AG20443 (cell line): ENCODE measurements at regions not wholly inside any gene's neighbourhood (a gene's known extent, or its start where the extent isn't known, plus 50 kb on each side); places are given as distances from the start of the nearest gene placed in this dataset.
A peak's percentile ranks its signal among the peaks of the same experiment; 100 is the strongest.

ENCODE experiments used
- DNase-seq: peaks from one replicate; pipeline ENCODE4 v3.0.0; 2012; ENCODE audit warnings: low spot score, mixed read lengths

DNA sequence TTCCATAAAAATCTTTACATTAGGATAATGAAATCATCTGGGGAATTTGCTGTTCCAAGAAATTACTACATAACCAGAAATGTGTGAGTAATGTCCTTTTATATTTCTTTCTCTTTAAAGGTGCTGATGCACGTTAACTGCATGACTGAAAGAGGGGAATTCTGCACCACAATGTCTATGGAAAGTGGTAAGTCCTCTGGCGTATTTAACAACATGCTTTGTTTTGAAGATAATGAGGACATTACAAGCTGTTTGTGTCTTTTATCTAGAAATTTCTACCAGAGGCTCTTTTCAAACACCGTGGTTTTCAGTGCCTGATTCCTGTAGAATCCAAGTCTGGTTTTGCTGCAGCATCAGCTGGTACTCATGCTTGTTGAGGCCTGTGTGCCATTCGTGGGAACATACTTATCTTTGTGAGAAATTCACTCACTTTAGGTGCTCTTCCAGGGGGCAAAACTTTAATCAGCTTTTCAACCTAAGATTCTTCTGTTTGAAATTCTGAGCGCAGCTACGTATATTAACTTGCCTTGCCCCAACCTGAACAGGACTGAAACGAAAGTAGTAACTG, 257.2 kb downstream of the PDHA2 start:
- DNase-seq, result no peak

GRCh38 chr4:96097693-96098092, 257.8 kb downstream of the PDHA2 start:
- DNase-seq, result no peak

GRCh38 chr4:96099031-96099430, 259.1 kb downstream of the PDHA2 start:
- no peak for DNase-seq

DNA sequence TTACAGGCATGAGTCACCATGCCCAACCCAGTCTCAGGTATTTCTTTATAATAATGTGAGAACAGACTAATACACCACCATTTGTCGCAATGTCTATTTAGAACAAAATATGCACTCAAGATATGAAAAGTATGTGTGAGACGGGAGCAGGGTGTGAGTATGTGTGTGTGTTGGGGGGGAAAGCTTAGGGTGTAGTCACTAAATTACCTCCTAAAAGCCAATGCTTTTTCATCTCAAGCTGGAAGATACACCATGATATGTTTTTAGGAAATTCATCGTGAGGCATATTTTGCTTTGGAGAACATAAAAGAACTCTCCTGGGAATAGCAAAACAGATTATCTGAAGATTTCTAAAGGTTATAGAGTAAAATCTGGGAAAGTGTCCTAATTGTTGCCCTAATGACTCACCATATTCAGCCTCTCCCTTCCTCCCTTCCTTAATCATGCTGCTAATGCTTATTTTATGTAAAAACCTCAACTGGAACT, 262.7 kb downstream of the PDHA2 start:
- no peak for DNase-seq

GRCh38 chr4:96103086-96103485, 263.2 kb downstream of the PDHA2 start:
- DNase-seq, result no peak

DNA sequence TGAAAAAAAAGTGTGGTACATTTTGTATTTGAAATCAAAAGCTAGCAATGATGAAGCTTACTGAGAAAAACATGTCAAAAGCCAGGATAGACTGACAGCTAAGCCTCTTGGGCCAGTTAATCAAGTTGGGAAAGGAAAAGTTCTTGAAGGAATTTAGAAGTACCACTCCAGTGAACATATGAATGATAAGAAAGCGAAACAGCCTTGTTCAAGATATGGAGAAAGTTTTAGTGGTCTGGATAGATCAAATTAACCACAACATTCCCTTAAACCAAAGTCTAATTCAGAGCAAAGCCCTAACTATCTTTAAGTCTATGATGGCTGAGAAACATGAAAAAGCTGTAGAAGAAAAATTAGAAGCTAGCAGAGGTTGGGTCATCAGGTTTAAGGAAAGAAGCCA, 268.3 kb downstream of the PDHA2 start:
- no peak for DNase-seq

DNA sequence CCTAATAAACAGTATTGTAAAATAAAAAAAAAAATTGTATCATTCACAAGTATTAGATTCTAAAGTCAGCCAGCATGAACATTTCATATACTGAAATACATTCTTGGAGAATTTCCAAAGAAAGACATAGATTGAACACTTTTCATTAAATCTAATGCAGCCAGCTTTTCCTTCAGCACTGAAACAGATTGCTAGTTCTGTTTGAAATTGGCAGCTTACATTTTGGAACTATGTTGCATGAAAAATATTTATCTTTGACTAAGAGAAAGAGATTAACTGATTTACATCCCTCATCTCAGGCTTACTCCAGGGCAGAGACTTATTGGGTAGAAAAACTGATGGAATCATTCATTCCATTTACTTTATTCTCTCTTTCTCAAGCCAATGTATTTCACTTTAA, 272.7 kb downstream of the PDHA2 start:
- DNase-seq, result no peak

GRCh38 chr4:96120206-96120605, 280.3 kb downstream of the PDHA2 start:
- DNase-seq, result no peak

DNA sequence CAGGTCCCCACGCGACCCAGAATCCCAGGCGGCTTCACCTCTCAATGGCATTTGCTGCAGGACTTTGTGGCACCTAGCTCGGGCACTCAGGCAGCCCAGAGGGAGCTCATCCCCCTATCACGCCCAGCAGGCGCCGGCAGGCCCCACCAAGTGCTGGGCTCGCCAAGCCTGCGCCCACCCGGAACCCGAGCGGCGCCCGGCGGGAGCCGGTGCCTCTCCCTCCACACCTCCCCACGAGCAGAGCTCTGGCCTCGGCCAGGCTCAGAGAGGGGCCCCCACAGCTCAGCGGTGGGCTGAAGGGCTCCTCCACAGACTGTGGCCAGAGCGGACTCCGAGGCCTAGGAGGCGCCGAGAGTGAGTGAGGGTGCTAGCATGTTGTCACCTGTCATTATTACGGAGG, 286.3 kb downstream of the PDHA2 start:
- no peak for DNase-seq

DNA sequence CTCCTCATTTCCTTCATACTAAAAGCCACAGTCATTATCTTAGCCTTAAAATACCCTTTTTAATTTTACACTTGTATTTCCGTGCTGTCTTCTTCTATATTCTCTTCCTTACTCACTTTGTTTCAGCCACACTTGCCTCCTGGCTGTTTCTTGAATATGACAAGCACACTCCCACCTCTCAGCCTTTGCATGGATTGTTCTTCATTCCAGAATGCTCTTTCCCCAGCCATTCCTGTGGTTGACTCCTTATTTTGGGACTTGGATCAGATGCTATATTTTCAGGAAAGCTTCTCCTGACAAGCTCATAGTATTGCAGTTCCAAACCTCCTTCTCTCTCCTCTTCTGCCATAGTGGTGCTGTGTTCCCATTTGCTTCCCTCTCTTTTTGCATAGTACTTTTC, 291.3 kb downstream of the PDHA2 start:
- DNase-seq, result no peak

- no peak for DNase-seq
Measured at GRCh38 chr4:96134806-96135205, 294.9 kb downstream of the PDHA2 start.

DNA sequence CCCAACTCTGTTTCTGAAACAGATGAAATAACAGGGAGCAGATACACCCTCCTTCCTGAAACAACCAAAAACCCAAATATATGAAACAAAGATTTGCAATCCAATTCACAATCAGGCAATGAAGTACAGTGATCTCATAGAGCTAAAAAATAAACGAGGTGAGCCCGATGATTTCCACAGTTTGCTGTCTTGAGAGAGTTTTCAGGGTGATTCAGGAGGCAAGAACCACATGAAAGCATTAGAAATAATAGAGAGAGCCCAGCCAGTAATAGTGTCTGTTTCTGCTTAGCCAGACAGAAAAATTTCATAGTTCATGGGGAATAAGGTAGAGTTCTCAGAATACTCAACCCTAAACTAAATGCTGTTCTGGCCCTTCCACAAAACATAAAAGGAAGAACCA, 296.2 kb downstream of the PDHA2 start:
- no peak for DNase-seq

- no peak for DNase-seq
Measured at GRCh38 chr4:96139251-96139929, 299.5 kb downstream of the PDHA2 start.

DNA sequence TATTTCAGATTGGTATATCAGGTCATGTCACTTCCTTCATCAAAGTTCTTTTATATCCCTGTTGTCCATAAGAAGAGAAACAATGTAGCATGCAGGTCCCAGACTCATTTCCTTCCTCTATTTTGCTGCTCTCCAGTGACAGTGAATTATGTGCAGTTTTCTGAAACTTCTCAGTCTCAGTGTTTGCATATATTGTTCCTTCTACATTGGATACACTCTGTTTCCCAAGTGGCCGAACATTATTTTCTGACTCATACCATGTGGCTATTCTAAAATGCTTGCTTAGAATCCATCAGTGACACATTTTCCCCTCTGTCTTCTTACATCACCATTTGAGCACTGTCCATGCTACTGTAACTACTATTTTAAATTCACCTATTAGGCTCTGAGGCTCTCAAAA, 305.7 kb downstream of the PDHA2 start:
- DNase-seq, result no peak

DNA sequence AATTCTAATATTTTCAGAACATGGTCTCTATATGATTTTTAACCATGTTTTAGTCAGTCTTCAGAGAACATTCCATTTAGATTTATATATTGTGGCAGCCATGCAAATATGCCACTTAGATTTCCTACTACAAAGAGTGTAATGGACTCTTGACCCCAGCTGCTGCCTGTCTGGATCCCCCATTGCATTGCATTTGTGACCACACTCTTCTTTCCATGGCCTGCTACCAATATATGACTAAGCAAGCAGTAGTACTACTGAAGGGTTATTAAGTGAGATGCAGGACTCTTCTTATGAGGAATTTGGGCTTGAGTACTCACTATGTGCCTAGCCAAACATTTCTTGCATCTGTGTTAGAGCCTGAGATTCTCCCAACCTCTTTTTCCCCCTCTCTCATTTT, 306.8 kb downstream of the PDHA2 start:
- DNase-seq, result no peak

GRCh38 chr4:96149894-96150293, 310.0 kb downstream of the PDHA2 start:
- DNase-seq, result no peak

GRCh38 chr4:96150466-96150865, 310.6 kb downstream of the PDHA2 start:
- no peak for DNase-seq

GRCh38 chr4:96152824-96153223, 312.9 kb downstream of the PDHA2 start:
- no peak for DNase-seq

- no peak for DNase-seq
Measured at GRCh38 chr4:96154676-96155075, 314.8 kb downstream of the PDHA2 start.

- no peak for DNase-seq
Measured at GRCh38 chr4:96162636-96163035, 322.7 kb downstream of the PDHA2 start.

DNA sequence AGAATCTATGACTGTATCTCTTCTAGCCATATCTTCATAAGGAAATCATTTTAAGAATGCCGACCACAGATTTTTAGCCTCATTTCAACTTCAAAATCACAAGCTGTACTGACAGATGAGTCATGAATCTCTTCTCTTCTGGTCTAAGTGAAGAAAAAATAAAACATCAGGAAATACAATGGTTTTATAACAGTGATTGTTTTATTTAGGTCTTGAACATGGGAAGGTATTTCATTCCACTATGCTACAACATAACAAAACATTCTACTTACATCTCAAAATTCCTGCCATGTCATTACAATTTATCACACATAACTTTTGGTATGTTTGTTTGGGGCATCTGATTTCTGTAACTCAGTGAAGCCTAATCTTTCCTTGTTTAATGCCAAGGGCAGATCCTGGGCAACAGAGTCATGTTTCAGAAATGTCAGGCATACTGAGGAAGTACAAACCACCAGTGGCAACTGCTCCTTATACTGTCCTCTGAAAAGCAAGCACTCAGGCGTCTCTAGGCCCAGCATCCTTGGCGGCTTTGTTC, 325.0 kb downstream of the PDHA2 start:
- DNase-seq, result peak; percentile 4

DNA sequence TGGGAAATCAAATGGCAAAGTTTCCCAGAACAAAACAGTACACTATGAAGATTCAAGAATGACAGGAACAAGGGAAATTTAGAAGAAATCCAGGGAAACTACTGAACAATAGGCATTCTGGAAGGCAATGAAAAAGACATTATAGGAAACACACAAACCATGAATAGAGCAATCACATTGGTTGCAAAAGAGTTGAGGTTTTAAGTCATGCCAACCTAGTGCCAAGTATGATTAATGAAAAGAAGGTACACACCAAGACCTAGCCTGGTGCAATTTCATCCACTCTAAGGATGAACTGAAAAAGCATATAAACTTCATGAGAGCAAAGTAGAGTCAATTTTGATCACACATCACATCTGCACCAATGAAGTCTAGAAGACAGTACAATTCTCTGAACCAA, 326.9 kb downstream of the PDHA2 start:
- no peak for DNase-seq

DNA sequence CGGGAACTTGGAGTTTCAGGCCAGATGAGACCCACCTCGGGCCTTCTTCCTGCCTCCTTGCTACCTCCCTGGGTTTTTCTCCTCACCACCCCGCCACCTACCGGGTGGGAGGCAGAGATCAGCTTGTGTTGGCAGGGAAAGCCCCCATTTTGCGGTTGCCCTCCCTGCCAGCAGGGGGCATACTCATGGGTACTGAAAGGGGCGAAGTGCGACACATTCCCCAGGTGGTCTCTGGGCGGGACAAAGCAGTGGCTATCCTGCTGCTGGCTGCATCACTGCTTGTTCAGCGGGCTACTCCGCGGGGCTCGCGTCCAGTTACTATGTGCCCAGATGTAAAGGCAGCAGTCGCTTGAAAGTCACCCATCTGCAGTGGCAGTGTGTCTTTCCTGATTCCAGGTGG, 330.3 kb downstream of the PDHA2 start:
- DNase-seq, result no peak

DNA sequence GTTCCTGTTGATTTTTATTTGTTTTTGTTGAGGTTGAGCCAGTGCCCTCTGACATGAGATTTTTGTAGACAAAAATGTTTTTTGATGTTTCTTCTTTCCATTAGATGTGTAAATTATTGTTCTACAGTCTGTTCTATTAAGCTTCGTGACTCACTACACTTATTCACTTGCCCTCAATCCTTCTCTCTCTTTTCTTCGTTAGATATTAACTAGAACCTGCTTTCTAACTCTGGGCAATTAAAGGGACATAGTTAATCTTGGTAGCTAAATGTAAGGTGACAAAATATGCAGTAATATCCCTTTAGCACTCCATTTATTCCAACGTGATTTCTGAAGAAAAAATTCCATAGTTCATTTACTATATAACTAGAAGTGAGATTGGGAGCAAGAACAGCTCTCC, 333.9 kb downstream of the PDHA2 start:
- DNase-seq, result no peak
